A673 (cell line): ENCODE measurements at regions not wholly inside any gene's neighbourhood (a gene's known extent, or its start where the extent isn't known, plus 50 kb on each side); places are given as distances from the start of the nearest gene placed in this dataset.

Source experiments
- BruUV-seq: library from RNA; stranded (reverse); fragments of 400-500 nt; replicated peaks from 2 replicates; lab custom pipeline; 2021; lab: Mats Ljungman, UMichigan
- CTCF ChIA-PET: fragments of 300-600 bp; sonication (Branson Sonifier 250); formaldehyde crosslinking; loops from one replicate; lab custom pipeline; 2022; ENCODE audit warnings: antibody characterized with exemption; lab: Charles Lee
- POLR2A ChIA-PET: fragments of 300-600 bp; sonication (Branson Sonifier 250); formaldehyde crosslinking; loops from one replicate; lab custom pipeline; 2022; ENCODE audit warnings: antibody characterized with exemption; ENCODE audit not compliant: low non-redundant PET; lab: Charles Lee
- DNase-seq: peaks from one replicate; pipeline ENCODE4 v3.0.0-alpha.2; 2015; ENCODE audit warnings: low spot score
- H3K27ac ChIP-seq: fragments of 200-600 bp; sonication (generic); 2 replicates; pipeline ENCODE4 v1.5.1; 2016; ENCODE audit warnings: mixed run types, low read depth, mild to moderate bottlenecking, mixed read lengths, antibody characterized with exemption, low read length; ENCODE audit not compliant: poor library complexity, severe bottlenecking
- H3K27me3 ChIP-seq: fragments of 200-600 bp; sonication (generic); replicated peaks from 2 replicates; pipeline ENCODE4 v1.6.1; 2017; ENCODE audit warnings: mixed run types, low read depth, mild to moderate bottlenecking, mixed read lengths, antibody characterized with exemption, low read length; ENCODE audit not compliant: insufficient read depth, poor library complexity
- H3K36me3 ChIP-seq: fragments of 200-600 bp; sonication (generic); 2 replicates; pipeline ENCODE4 v1.6.1; 2016; ENCODE audit warnings: mixed run types, mild to moderate bottlenecking, mixed read lengths, antibody characterized with exemption, low read length; ENCODE audit not compliant: insufficient read depth, poor library complexity, severe bottlenecking
- H3K4me1 ChIP-seq: fragments of 200-600 bp; sonication (generic); 2 replicates; pipeline ENCODE4 v1.6.1; 2017; ENCODE audit warnings: mixed run types, mild to moderate bottlenecking, mixed read lengths, antibody characterized with exemption, low read length; ENCODE audit not compliant: insufficient read depth, poor library complexity, severe bottlenecking
- H3K4me3 ChIP-seq: fragments of 200-600 bp; sonication (generic); 2 replicates; pipeline ENCODE4 v1.5.1; 2016; ENCODE audit warnings: low read depth, mixed run types, mild to moderate bottlenecking, mixed read lengths, low read length; ENCODE audit not compliant: poor library complexity, severe bottlenecking
- H3K9me3 ChIP-seq: fragments of 200-600 bp; sonication (generic); 2 replicates; pipeline ENCODE4 v1.6.1; 2016; ENCODE audit warnings: mixed run types, low read depth, mild to moderate bottlenecking, mixed read lengths, antibody characterized with exemption, low read length; ENCODE audit not compliant: poor library complexity, severe bottlenecking
- CTCF ChIP-seq: fragments of 300-800, 200-600 bp; sonication (generic); conservative IDR thresholded peaks from 2 replicates; pipeline ENCODE4 v1.5.1; 2017; ENCODE audit warnings: low read depth, mild to moderate bottlenecking, antibody characterized with exemption, low read length, moderate library complexity, mixed read lengths
- EZH2 ChIP-seq: fragments of 200-600 bp; sonication (generic); IDR thresholded peaks from 2 replicates; pipeline ENCODE4 v1.6.1; 2017; ENCODE audit warnings: borderline replicate concordance, low read depth, mild to moderate bottlenecking, mixed read lengths, antibody characterized with exemption, low read length; ENCODE audit not compliant: poor library complexity, severe bottlenecking
- intact Hi-C: fragments of 100-400 bp; cut with micrococcal nuclease; formaldehyde crosslinking; loops from one replicate; pipeline ENCODE4 v1.10.0; 2022; ENCODE audit not compliant: unreplicated experiment

GRCh38 chr10:45183174-45183573 lies 132.2 kb downstream of the OR13A1 start:
- ChIA-PET POLR2A (no interaction called here), CTCF (no interaction called here)
- H3K4me1 ChIP-seq, result no peaks in the 10 kb centered on the region
- TF ChIP-seq EZH2, result no peak
- no peak for TF ChIP-seq CTCF
- H3K4me3 ChIP-seq, result no peak overlapping the region
- intact Hi-C loops, result no loop called here
- H3K36me3 ChIP-seq, result no peaks in the 10 kb centered on the region
- H3K9me3 ChIP-seq, result no peaks in the 10 kb centered on the region
- H3K27me3 ChIP-seq, result no peaks in the 10 kb centered on the region
- no TSS peak for BruUV-seq
- H3K27ac ChIP-seq, result no peak overlapping the region
- DNase-seq, result no peak

- no peak for DNase-seq
- no TSS peak for BruUV-seq
- ChIA-PET CTCF (no interaction called here), POLR2A (no interaction called here)
- no peaks in the 10 kb centered on the region for H3K27me3 ChIP-seq
- H3K9me3 ChIP-seq, result no peaks in the 10 kb centered on the region
- TF ChIP-seq CTCF (no peak), EZH2 (no peak)
- H3K4me1 ChIP-seq, result no peaks in the 10 kb centered on the region
- no peaks in the 10 kb centered on the region for H3K36me3 ChIP-seq
- H3K27ac ChIP-seq, result no peak overlapping the region
- no peak overlapping the region for H3K4me3 ChIP-seq
- intact Hi-C loops, result no loop called here
These were observed 117.5 kb downstream of the OR13A1 start for GRCh38 chr10:45197816-45198485.

- TF ChIP-seq CTCF (no peak), EZH2 (no peak)
- ChIA-PET CTCF (no interaction called here), POLR2A (no interaction called here)
- intact Hi-C loops, result no loop called here
- Histone ChIP-seq H3K27me3 (no peaks in the 10 kb centered on the region), H3K4me3 (no peak overlapping the region), H3K36me3 (no peaks in the 10 kb centered on the region), H3K9me3 (no peaks in the 10 kb centered on the region), H3K4me1 (no peaks in the 10 kb centered on the region), H3K27ac (no peak overlapping the region)
- BruUV-seq, result no TSS peak
- DNase-seq, result no peak
These were observed 116.8 kb downstream of the OR13A1 start for GRCh38 chr10:45198486-45199204.
